ENCODE measurements at regions not wholly inside any gene's neighbourhood (a gene's known extent, or its start where the extent isn't known, plus 50 kb on each side); places are given as distances from the start of the nearest gene placed in this dataset.

DNA sequence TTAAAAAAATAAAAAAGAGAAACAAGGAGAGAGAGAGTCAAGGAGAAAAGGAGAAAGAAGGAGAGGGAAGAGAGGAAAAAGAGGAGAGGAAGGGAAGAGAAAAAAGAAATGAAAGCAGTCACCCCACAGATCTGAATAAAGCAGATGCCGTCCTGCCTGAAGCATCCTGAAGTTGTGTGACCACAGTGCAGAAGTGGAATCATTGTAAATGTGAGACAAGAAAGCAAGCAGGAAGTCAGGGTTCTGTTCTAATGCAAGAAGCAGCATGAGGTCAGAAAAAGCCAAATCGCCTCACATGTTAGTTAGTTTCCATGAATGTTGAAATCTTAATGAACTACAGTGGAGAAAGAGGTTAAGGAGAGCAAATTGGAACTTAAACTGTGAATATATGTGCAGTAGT lies 692.5 kb downstream of the CENPC start:
- 47% methylated on average over 2 of the region's 2 CpGs for WGBS, 2 donors
- Histone ChIP-seq H3K27ac (ENCODE audit: low read depth in 1 of 2, low read length in 1 of 2) (no peak overlapping the region), H3K9me3 (ENCODE audit: control insufficient read depth in 4 of 4, insufficient read depth in 3 of 4, low read length in 3 of 4) (no peaks in the 10 kb centered on the region), H3K27me3 (ENCODE audit: control insufficient read depth in 3 of 3, insufficient read depth in 3 of 3, low read length in 2 of 3) (no peaks in the 10 kb centered on the region), H3K4me1 (ENCODE audit: control insufficient read depth in 5 of 5, insufficient read depth in 5 of 5, low read length in 5 of 5) (no peaks in the 10 kb centered on the region), H3K9ac (ENCODE audit: insufficient read depth in 1 of 2, low read length in 2 of 2) (no peak overlapping the region), H3K4me3 (no peak overlapping the region), H3K36me3 (ENCODE audit: control insufficient read depth in 4 of 4, insufficient read depth in 4 of 4, low read length in 4 of 4) (no peaks in the 10 kb centered on the region)
- peak in 1 of 3 donors; percentile 6 for DNase-seq
- ATAC-seq (ENCODE audit: insufficient read depth, low FRiP score), result no peak
- TF ChIP-seq, protein P1, sequence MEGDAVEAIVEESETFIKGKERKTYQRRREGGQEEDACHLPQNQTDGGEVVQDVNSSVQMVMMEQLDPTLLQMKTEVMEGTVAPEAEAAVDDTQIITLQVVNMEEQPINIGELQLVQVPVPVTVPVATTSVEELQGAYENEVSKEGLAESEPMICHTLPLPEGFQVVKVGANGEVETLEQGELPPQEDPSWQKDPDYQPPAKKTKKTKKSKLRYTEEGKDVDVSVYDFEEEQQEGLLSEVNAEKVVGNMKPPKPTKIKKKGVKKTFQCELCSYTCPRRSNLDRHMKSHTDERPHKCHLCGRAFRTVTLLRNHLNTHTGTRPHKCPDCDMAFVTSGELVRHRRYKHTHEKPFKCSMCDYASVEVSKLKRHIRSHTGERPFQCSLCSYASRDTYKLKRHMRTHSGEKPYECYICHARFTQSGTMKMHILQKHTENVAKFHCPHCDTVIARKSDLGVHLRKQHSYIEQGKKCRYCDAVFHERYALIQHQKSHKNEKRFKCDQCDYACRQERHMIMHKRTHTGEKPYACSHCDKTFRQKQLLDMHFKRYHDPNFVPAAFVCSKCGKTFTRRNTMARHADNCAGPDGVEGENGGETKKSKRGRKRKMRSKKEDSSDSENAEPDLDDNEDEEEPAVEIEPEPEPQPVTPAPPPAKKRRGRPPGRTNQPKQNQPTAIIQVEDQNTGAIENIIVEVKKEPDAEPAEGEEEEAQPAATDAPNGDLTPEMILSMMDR (IDR thresholded peaks at IDR 0.05; ENCODE audit: control extremely low read depth, extremely low read depth), result no peak

DNA sequence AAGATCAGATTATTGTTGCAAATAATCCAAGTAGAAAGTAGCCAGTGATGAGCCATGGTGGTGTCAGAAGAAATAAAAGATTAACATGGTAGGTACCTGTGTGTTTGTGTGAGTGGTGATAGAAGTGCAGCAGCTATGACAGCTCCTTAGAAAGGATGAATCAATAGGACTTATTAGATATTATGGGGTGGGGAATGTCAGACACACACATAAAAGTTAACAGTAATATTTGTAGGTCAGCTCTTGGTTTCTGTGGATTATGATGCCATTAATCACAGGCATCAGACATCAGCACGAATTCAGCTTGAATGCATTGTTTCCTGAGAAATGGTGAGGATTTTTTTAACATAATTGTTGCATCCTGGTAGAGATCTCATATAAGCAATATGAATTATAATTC lies 695.7 kb downstream of the CENPC start:
- no peaks in the 10 kb centered on the region for H3K9me3 ChIP-seq (ENCODE audit: control insufficient read depth in 4 of 4, insufficient read depth in 3 of 4, low read length in 3 of 4)
- no peak for DNase-seq
- H3K4me1 ChIP-seq (ENCODE audit: control insufficient read depth in 5 of 5, insufficient read depth in 5 of 5, low read length in 5 of 5), result no peaks in the 10 kb centered on the region
- no peaks in the 10 kb centered on the region for H3K27me3 ChIP-seq (ENCODE audit: control insufficient read depth in 3 of 3, insufficient read depth in 3 of 3, low read length in 2 of 3)
- no peak overlapping the region for H3K4me3 ChIP-seq
- 21 to 29% methylated on average over 1 of the region's 1 CpG for WGBS, 2 donors
- no peak overlapping the region for H3K9ac ChIP-seq (ENCODE audit: insufficient read depth in 1 of 2, low read length in 2 of 2)
- no peaks in the 10 kb centered on the region for H3K36me3 ChIP-seq (ENCODE audit: control insufficient read depth in 4 of 4, insufficient read depth in 4 of 4, low read length in 4 of 4)
- no peak for ATAC-seq (ENCODE audit: insufficient read depth, low FRiP score)
- H3K27ac ChIP-seq (ENCODE audit: low read depth in 1 of 2, low read length in 1 of 2), result no peak overlapping the region
- TF ChIP-seq, protein P1 (IDR thresholded peaks at IDR 0.05; ENCODE audit: control extremely low read depth, extremely low read depth), result no peak

DNA sequence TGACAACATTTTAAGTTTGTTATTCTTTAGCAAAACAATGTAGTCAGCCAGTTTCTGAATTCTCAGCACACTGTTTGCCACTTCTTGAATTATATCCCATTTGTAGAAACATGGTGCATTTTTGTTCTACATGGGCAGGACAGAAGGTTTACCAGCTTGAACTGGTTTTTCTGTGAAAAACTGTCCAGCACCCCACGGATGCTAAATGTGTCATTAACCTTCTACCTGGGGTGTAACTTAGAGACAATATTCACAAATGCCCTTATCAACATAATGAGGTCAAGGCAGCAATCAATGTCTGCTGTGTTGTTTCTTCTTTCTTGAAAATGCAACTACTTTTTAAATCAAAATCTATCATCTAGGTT lies 702.6 kb downstream of the CENPC start:
- no peaks in the 10 kb centered on the region for H3K27me3 ChIP-seq (ENCODE audit: control insufficient read depth in 3 of 3, insufficient read depth in 3 of 3, low read length in 2 of 3)
- H3K4me3 ChIP-seq, result no peak overlapping the region
- TF ChIP-seq, protein P1 (IDR thresholded peaks at IDR 0.05; ENCODE audit: control extremely low read depth, extremely low read depth), result no peak
- no peak overlapping the region for H3K9ac ChIP-seq (ENCODE audit: insufficient read depth in 1 of 2, low read length in 2 of 2)
- H3K9me3 ChIP-seq (ENCODE audit: control insufficient read depth in 4 of 4, insufficient read depth in 3 of 4, low read length in 3 of 4), result peaks cover 0 to 2% (median 0%) of the 10 kb centered on the region in 4 donors
- ATAC-seq (ENCODE audit: insufficient read depth, low FRiP score) (no peak), DNase-seq (no peak)
- WGBS, 2 donors, result 78 to 87% methylated on average over 1 of the region's 1 CpG
- no peaks in the 10 kb centered on the region for H3K36me3 ChIP-seq (ENCODE audit: control insufficient read depth in 4 of 4, insufficient read depth in 4 of 4, low read length in 4 of 4)
- no peaks in the 10 kb centered on the region for H3K4me1 ChIP-seq (ENCODE audit: control insufficient read depth in 5 of 5, insufficient read depth in 5 of 5, low read length in 5 of 5)
- no peak overlapping the region for H3K27ac ChIP-seq (ENCODE audit: low read depth in 1 of 2, low read length in 1 of 2)

DNA sequence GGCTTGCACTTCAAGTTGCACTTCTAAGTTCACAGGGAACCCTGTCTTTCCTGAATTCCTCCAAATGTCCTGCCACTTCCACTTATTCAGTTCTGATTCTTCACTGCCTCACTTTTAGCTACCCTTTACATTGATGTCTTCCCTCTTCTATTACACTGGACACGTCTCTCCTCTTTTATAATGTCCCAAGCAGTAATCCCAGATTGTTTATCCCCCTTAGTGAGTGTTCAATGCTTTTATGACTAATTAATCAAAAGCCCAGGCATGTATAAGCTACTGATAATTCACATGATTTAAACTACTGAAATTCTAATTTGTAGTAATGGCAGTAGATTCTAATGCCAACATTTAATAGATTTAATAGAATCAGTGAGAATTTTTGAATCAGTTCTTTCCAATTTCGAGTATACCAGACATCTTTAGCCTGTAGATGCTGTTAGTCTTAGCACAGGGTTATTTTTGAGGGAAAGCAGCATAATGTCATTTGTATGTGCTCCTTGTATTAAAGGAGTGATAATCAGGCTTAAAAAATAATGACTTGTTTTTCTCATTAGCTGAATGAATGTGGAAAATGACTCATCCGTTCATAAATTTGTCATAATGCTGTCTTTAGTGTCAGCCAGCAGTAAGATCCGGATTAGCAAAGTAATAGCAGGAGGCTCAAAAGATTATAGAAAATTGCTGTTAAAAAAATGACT lies 703.1 kb downstream of the CENPC start:
- no peaks in the 10 kb centered on the region for H3K36me3 ChIP-seq (ENCODE audit: control insufficient read depth in 4 of 4, insufficient read depth in 4 of 4, low read length in 4 of 4)
- H3K27me3 ChIP-seq (ENCODE audit: control insufficient read depth in 3 of 3, insufficient read depth in 3 of 3, low read length in 2 of 3), result no peaks in the 10 kb centered on the region
- H3K9ac ChIP-seq (ENCODE audit: insufficient read depth in 1 of 2, low read length in 2 of 2), result no peak overlapping the region
- WGBS, 2 donors, result 72 to 78% methylated on average over 4 of the region's 4 CpGs
- H3K4me1 ChIP-seq (ENCODE audit: control insufficient read depth in 5 of 5, insufficient read depth in 5 of 5, low read length in 5 of 5), result peaks cover 0 to 2% (median 0%) of the 10 kb centered on the region in 5 donors
- DNase-seq (no peak), ATAC-seq (ENCODE audit: insufficient read depth, low FRiP score) (no peak)
- H3K9me3 ChIP-seq (ENCODE audit: control insufficient read depth in 4 of 4, insufficient read depth in 3 of 4, low read length in 3 of 4), result peaks cover 0 to 2% (median 0%) of the 10 kb centered on the region in 4 donors
- no peak overlapping the region for H3K27ac ChIP-seq (ENCODE audit: low read depth in 1 of 2, low read length in 1 of 2)
- no peak overlapping the region for H3K4me3 ChIP-seq
- TF ChIP-seq, protein P1 (IDR thresholded peaks at IDR 0.05; ENCODE audit: control extremely low read depth, extremely low read depth), result no peak

Data from lung (tissue), 11 donors.